Head of caudate nucleus (tissue), 42 donors: ENCODE measurements at regions not wholly inside any gene's neighbourhood (a gene's known extent, or its start where the extent isn't known, plus 50 kb on each side); places are given as distances from the start of the nearest gene placed in this dataset.
A peak's percentile ranks its signal among the peaks of the same experiment; 100 is the strongest.

Experiments
- DNase-seq, 42 donors: peaks; one replicate each; pipeline versions ENCODE4 v3.0.0 to v3.0.0-alpha.2; 2020 to 2021; ENCODE audit warnings: mixed read lengths in 7 of 42
- intact Hi-C: fragments of 100-400 bp; cut with DNase I; formaldehyde crosslinking; loops from one replicate; pipeline ENCODE4 v1.15.0; 2022

GRCh38 chr6:16849280-16849987 lies 88.2 kb upstream of the ATXN1 start:
- intact Hi-C loops = no loop called here
- peak in 2 of 42 donors; percentile 10 to 15 for DNase-seq

DNA sequence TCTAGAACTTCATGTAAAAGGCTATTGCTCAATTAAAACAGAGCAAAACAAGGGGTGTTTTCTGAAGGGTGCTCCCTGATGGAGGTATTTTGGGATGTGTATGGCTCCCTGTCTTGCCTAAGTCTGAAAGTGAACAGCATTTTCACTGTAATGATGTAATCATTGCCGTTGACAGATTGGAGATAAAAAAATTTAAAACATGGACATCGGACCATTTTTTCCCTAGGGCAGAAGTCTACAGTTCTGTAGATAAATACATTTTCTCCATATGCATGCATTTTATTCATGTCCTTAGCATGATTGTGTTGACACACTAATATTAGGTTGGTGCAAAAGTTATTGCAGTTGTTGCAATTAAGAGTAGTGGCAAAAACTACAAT lies 85.1 kb upstream of the ATXN1 start:
- DNase-seq = no peak
- intact Hi-C loops = no loop called here

- no peak for DNase-seq
- intact Hi-C loops = no loop called here
These were observed 82.9 kb upstream of the ATXN1 start for GRCh38 chr6:16844183-16844582.

GRCh38 chr6:16842676-16843075 lies 81.4 kb upstream of the ATXN1 start:
- intact Hi-C loops = no loop called here
- DNase-seq = no peak

GRCh38 chr6:16841241-16841640 lies 80.0 kb upstream of the ATXN1 start:
- DNase-seq = no peak
- intact Hi-C loops = no loop called here

DNA sequence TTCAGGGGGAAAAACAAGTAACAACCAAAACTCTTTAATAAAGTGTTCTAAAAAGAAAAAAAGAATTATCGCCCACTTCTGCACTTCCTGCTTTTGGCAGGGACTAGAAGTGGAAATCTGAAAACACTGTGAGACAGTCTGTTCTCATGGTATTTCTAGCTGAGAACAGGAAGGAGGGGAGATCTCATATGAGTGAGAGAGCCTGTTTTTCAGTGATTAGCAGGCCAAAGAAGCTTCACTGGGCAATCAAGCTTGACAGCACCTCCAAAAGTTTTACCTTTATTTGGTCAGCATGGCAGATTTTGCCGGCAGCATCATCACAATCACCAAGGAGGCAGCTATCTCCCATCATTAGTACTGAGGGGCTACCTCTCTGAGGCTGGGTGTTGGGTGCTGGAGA lies 79.5 kb upstream of the ATXN1 start:
- no peak for DNase-seq
- intact Hi-C loops = no loop called here

DNA sequence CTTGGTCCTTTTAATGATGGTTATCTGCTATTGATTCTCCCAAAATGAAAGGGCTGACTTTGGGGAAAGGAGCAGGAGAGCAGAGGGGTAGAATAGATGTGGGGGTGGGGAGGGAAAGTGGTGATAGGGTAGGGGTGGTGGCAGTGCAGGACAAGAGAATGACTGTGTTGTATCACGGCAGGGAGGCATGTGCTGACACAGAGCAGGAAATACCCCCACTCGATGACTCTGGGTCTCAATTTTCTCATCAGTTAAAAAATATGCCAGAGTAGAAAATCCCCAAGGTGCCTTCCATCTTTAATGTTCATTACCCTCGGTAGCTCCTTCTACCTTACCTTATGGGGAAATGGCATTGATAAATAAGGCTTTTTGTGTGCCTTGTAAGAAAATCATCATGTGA lies 79.0 kb upstream of the ATXN1 start:
- no peak for DNase-seq
- intact Hi-C loops = no loop called here

DNA sequence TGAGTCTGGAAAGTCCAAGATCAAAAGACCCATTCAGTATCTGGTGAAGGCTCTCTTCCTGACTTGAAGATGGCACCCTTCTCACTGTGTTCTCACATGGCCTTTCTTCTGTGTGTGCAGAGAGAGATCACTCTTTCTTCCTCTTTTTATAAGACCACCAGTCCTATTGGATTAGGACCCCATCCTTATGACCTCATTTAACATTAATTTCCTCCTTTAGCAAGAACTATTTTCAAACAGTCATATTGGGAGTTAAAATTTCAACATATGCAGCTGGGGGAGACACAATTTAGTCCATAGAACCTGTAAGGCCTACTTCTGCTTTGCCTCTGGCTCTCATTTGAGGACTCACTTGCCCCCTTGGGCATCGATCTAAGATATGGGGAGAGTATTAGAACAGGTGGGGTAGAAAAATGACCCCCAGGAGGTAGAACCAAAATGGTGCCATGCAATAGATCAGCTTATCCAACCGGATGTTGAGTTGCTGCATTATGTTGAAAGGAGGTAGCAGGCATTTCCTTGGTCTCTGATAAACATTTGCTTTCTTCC lies 78.4 kb upstream of the ATXN1 start:
- intact Hi-C loops = no loop called here
- DNase-seq = no peak

DNA sequence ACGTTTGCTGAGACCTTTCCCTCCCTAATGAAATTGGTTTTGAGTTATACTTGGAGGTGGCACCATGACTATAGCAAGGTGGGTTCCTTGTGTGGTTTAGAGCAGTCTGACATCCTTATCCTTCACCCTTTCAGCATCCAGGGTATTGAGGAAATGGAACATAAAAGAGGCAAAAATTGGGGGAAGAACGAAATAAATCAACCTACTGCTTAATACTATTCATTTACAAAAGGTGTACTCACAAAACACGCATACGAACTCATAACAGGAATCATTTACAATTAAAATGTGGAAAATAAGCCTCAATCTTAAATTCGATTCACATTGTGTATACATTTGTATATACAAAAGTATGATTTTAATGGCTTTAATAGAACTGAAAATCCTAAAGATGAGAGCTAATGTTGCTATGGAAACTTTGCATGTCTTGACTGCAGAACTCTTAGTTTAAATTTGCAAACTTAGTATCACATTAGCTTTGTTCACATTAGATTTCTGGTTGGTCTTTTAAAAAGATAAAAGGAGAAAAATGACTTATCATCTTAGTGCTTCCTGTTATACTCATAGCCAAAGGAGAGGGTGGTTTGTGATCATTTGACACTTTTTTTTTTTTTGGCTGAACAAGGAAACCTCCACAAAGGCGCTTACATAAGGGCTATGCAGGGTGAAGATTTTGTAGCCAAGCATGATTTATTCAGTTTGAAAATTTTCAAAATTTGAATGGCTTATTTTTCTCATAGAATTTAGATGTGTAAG lies 76.1 kb upstream of the ATXN1 start:
- DNase-seq = peak in 1 of 42 donors; percentile 8
- intact Hi-C loops = no loop called here

DNA sequence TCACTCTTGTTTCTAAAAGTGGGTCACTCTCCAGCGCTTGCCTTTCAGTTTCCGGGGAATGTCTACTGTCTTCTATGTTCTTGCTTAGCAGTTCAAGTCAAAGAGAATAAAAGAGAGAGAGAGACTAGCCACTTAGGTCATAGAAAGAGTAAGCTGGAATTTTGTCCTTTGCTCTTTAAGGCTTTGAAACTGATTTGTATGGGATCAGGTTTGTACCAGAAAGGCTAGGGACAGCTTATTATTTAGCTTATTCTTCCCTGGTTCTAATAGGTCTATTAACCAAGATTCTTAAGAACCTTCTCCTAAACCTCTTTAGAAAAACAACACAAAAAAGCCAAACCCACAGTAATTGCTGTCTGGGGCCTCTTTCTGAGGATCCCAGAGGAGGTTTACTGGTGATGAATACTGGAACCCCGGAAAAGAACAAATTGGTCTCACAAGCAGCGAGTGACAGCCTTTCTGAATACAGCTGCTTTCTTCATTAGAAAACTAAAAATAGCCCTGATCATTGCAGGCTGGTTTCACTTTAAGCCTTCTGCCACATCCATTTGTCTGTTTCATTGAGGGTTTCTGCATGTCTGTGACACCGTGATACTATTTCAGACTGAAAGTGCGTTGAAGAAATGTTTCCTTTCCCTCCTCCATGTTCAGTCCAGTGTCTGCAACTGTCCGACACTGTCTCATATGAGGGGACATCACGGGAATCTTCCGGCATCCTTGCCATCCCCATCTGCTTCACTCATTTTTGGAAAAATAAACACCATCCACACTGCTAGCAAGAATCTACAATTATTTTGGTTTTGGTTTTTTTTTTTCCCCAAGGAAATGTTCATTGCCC lies 75.1 kb upstream of the ATXN1 start:
- intact Hi-C loops = no loop called here
- DNase-seq = peak in 3 of 42 donors; percentile 20 to 42 (median 31)

- DNase-seq = no peak
- intact Hi-C loops = no loop called here
These were observed 73.0 kb upstream of the ATXN1 start for GRCh38 chr6:16834242-16834641.

DNA sequence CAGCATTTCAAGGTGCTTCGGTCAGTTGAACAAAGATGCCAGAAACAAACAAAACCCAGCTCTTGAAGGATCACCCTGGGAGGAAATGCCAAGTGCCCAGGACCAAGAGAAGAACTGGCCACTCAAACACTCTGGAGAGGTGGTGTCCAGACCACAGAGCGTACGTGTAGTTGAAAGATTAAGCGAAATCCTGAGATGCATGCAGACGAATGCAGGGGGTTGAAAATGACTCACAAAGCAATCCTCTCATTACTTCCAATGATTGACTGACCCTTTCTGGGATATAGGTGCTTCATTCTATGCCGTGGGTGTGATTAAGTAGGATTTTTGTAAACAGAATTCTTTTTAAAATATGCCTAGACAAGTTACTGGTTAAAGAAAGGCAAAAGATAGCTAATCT lies 71.5 kb upstream of the ATXN1 start:
- intact Hi-C loops = no loop called here
- DNase-seq = no peak

- intact Hi-C loops = no loop called here
- DNase-seq = no peak
These were observed 70.8 kb upstream of the ATXN1 start for GRCh38 chr6:16832043-16832567.

- intact Hi-C loops = no loop called here
- DNase-seq = no peak
These were observed 69.9 kb upstream of the ATXN1 start for GRCh38 chr6:16831136-16831535.

DNA sequence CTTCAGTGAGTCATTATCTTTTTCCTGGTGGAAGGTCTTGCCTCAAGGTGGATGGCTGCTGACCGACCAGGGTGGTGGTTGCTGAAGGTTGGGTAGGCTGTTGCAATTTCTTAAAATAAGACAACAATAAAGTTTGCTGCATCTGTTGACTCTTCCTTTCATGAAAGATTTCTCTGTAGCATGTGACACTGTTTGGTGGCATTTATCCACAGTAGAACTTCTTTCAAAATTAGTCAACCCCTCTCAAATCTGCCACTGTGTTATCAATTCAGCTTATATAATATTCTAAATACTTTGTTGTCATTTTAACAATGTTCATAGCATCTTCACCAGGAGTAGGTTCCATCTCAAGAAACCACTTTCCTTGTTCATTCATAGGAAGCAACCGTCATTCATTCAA lies 66.8 kb upstream of the ATXN1 start:
- no peak for DNase-seq
- intact Hi-C loops = no loop called here

- no peak for DNase-seq
- intact Hi-C loops = no loop called here
These were observed 66.4 kb upstream of the ATXN1 start for GRCh38 chr6:16827627-16828026.

DNA sequence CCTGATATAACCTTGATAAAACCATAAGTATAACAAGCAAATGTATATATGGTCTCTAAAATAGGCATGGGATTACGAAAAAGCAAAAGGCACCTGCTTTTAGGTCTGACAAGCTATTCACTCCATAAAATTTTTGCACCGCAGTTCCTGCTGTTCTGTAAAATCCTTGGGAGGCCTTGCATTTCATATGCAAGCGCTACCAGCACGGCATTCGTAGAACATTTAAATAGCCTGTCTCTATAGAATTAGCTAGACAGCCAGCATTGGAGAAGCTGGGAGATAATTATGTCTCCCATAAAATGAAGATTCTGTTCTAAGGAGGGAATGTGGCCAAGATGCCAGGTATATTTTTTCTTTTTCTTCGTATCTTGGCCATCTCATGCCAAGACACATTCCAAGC lies 64.5 kb upstream of the ATXN1 start:
- no peak for DNase-seq
- intact Hi-C loops = no loop called here

DNA sequence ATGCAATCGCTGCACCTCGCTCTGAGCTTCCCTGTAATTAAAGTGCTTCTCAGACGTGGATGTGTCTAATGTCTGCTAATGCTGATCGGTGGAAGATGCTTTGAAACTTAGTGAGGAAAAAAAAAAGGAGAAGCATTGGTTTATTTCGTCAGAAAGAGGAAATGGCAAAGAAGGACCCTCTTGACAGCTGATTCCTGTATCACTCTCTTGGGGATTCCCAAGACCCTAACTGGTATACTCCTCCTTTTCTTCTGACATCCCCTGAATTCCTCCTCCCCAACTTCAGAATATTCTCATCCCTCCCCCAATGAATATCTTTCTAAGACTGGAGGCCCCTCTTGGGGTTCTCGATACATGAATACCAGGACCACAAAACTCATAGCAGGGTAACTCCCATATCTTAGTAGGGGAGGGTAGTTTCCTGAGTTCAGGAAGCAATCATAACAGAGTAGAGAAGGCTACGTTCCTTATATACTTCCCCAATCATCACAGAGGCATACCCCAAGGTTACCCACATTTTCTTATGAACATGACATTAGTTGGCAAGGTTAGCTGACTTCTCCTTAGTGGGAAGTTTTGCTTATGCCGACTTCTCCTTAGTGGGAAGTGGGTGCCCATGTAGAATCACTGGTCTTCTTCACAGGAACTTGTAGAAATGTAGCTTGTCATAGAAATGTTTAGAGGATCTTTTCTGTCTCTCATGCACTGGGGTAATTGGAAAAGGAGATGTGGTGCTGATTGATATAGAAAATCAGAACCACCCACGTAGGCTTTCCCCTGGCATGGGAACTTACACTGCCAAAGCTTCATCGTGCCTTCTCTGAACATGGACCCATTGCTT lies 63.8 kb upstream of the ATXN1 start:
- no peak for DNase-seq
- intact Hi-C loops = no loop called here
